ENCODE measurements at regions not wholly inside any gene's neighbourhood (a gene's known extent, or its start where the extent isn't known, plus 50 kb on each side); places are given as distances from the start of the nearest gene placed in this dataset.

- 0 out of 2 replicates have a peak, but pooled peaks have one; percentile 40 for TF ChIP-seq SP1 (IDR thresholded peaks at IDR 0.05; ENCODE audit: low read depth, low read length)
- no peak for TF ChIP-seq RBBP5 (IDR thresholded peaks at IDR 0.05; ENCODE audit: borderline replicate concordance, low read depth, low read length)
- peak; percentile 30 for TF ChIP-seq CHD7 (IDR thresholded peaks at IDR 0.05; ENCODE audit: insufficient replicate concordance, low read length)
Observed at GRCh38 chr1:218674280-218674773, 329.2 kb downstream of the TGFB2 start (continued).
